Heart left ventricle (tissue), 16 donors: ENCODE measurements at regions not wholly inside any gene's neighbourhood (a gene's known extent, or its start where the extent isn't known, plus 50 kb on each side); places are given as distances from the start of the nearest gene placed in this dataset.

ENCODE experiments used
- ATAC-seq, 4 donors: fragments of 200-7000 bp; cut with Tn5 transposase; one replicate each; pipeline ENCODE4 v1.9.1; 2020 to 2022; ENCODE audit warnings: moderate library complexity in 4 of 4, mild to moderate bottlenecking in 3 of 4, moderate number of reproducible peaks in 1 of 4
- DNase-seq, 5 donors: peaks; one replicate each; pipeline ENCODE4 v3.0.0-alpha.2; 2020
- H3K27ac ChIP-seq, 12 donors: fragments of 200-600 bp; sonication (generic) in 4 of 12; one replicate each; pipeline versions ENCODE4 v1.5.0 to v1.8.0; 2016 to 2022; ENCODE audit warnings: mild to moderate bottlenecking in 2 of 12
- H3K27me3 ChIP-seq, 9 donors: fragments of 200-600 bp; sonication (generic) in 2 of 9; one replicate each; pipeline versions ENCODE4 v1.5.1 to v1.8.0; 2016 to 2022; ENCODE audit warnings: mild to moderate bottlenecking in 3 of 9
- H3K36me3 ChIP-seq, 9 donors: fragments of 200-600 bp; sonication (generic) in 2 of 9; one replicate each; pipeline versions ENCODE4 v1.5.0 to v1.8.0; 2018 to 2022; ENCODE audit warnings: mild to moderate bottlenecking in 2 of 9
- H3K4me1 ChIP-seq, 12 donors: fragments of 200-600 bp; sonication (generic) in 4 of 12; one replicate each; pipeline versions ENCODE4 v1.5.0 to v1.8.0; 2016 to 2022; ENCODE audit warnings: mild to moderate bottlenecking in 3 of 12
- H3K4me3 ChIP-seq, 12 donors: fragments of 200-600 bp; sonication (generic) in 4 of 12; one replicate each; pipeline versions ENCODE4 v1.5.0 to v1.8.0; 2017 to 2022; ENCODE audit warnings: mild to moderate bottlenecking in 9 of 12, moderate library complexity in 4 of 12
- H3K9me3 ChIP-seq, 12 donors: fragments of 200-600 bp; sonication (generic) in 4 of 12; one replicate each; pipeline versions ENCODE4 v1.5.0 to v1.8.0; 2016 to 2022; ENCODE audit warnings: mild to moderate bottlenecking in 1 of 12
- CTCF ChIP-seq, 12 donors: fragments of 200-600 bp; sonication (generic) in 4 of 12; IDR thresholded peaks; one replicate each; pipeline versions ENCODE4 v1.5.0 to v1.8.0; 2018 to 2022; ENCODE audit warnings: antibody characterized with exemption in 12 of 12, mild to moderate bottlenecking in 5 of 12
- POLR2A ChIP-seq, 2 donors: fragments of 450-650 bp; IDR thresholded peaks; one replicate each; pipeline ENCODE4 v1.6.1; 2017; ENCODE audit warnings: antibody characterized with exemption in 2 of 2, mild to moderate bottlenecking in 2 of 2, moderate library complexity in 2 of 2
- WGBS, 4 donors: extraction: QIAGEN DNeasy Blood & Tissue Kit in 2 of 4; methylation state at CpG; one replicate each; pipeline versions ENCODE4 v1.1.5 to v1.1.7; 2013 to 2018; 5-methylcytosine and 5-hydroxymethylcytosine counted together
- intact Hi-C, 10 donors: fragments of 100-400 bp; cut with DNase I; formaldehyde crosslinking; loops; one replicate each; pipeline versions ENCODE4 v1.11.1 to v1.14.2; 2022
- donor health status: ischemic (EF 13 %, LVEDD 7.1; RV severe dilation, severe dysfunction).
- donor health status: healthy with polysubstance abuse.
- donor health status: DM: no; HTN: yes; CAD: no.
- donor health status: DM: no; HTN: no; CAD: no.
- donor health status: ischemic (EF 25% LVEDD 6.9; RV normal size, moderate dysfunction).
- donor health status: ischemic (EF 25% LVEDD 5.7; RV mildly dilated, moderate dysfunction).
- donor health status: healthy.
- donor health status: DM: yes; HTN: yes; CAD: no.
- donor health status: ischemic (EF 35%, LVEDD 5.7; RV mildly dilated, moderate dysfunction).
- donor health status: nonischemic (EF 11% LVEDD 7.7; RV severe dilation, severe dysfunction).
- donor health status: DM: yes; HTN: yes; CAD: no.
- donor health status: PGD.
- donor health status: ischemic (EF 29% LVEDD 5.4; RV normal size, mild dysfunction).
- donor health status: nonischemic (EF 23%, LVEDD 6.1; RV moderate dilation, normal function).

- Histone ChIP-seq H3K4me3 (no peak overlapping the region), H3K27me3 (no peaks in the 10 kb centered on the region), H3K27ac (no peak overlapping the region), H3K4me1 (no peaks in the 10 kb centered on the region), H3K9me3 (peaks cover 0 to 1% (median 0%) of the 10 kb centered on the region in 12 donors), H3K36me3 (no peaks in the 10 kb centered on the region)
- DNase-seq = no peak
- no peak for TF ChIP-seq POLR2A (IDR thresholded peaks at IDR 0.05)
- TF ChIP-seq CTCF (IDR thresholded peaks at IDR 0.05) = no peak
- ATAC-seq = no peak
- intact Hi-C loops = no loop called here
- 69 to 82% (median 77%) methylated on average over 4 of the region's 4 CpGs for WGBS, 4 donors
These were observed 335.0 kb downstream of the DNAH5 start for GRCh38 chr5:13609504-13609903.

DNA sequence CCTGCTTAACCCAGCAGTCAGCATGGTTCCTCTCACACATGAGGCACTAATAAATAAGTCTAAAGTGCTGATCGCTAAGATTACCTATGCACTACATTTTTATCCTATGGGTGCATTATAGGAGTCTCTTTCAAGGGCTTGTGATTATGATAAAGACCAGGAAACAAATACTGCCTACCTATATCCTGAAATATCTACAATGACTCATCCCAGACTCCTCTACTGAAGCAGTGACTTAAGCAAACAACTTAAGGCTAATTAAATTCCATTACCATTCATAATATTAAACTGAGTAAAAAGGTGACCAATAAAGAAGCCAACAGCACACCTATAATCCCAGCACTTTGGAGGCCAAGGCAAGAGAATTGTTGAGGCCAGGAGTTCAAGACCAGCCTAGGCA lies 338.4 kb downstream of the DNAH5 start:
- Histone ChIP-seq H3K36me3 (no peaks in the 10 kb centered on the region), H3K4me3 (no peak overlapping the region), H3K27me3 (no peaks in the 10 kb centered on the region), H3K9me3 (no peaks in the 10 kb centered on the region), H3K27ac (no peak overlapping the region), H3K4me1 (no peaks in the 10 kb centered on the region)
- intact Hi-C loops = no loop called here
- TF ChIP-seq CTCF (IDR thresholded peaks at IDR 0.05) (no peak), POLR2A (IDR thresholded peaks at IDR 0.05) (no peak)
- DNase-seq (no peak), ATAC-seq (no peak)
- 90 to 94% (median 91%) methylated on average over 1 of the region's 1 CpG for WGBS, 4 donors

- WGBS, 4 donors = 68 to 80% (median 78%) methylated on average over 2 of the region's 2 CpGs
- ATAC-seq = no peak
These were observed 343.4 kb downstream of the DNAH5 start for GRCh38 chr5:13601112-13601511.

DNA sequence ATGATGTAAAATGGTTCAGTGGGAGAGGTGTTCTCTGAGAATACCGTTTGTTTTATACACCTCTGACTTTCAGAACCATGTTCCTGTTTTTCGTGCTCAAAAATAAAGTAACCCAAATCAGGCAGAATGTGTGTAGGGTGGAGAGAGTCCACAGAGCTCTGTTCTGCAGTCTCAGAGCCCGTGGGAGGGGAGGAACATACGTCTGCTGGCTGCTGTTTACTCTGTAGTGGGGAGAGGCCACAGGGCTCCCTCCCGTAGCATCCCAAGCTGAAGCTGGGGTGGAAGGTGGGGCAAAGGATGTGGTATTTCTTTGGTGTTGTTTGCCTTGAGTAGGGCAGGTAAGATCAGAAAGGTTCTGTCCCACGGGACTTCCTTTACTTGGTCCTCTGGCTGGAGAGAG lies 348.5 kb downstream of the DNAH5 start:
- WGBS, 4 donors = 39 to 62% (median 40%) methylated on average over 6 of the region's 6 CpGs
- H3K36me3 ChIP-seq = no peaks in the 10 kb centered on the region
- no peaks in the 10 kb centered on the region for H3K27me3 ChIP-seq
- no peak for ATAC-seq
- H3K4me3 ChIP-seq = no peak overlapping the region
- intact Hi-C loops = no loop called here
- TF ChIP-seq POLR2A (IDR thresholded peaks at IDR 0.05) (no peak), CTCF (IDR thresholded peaks at IDR 0.05) (no peak)
- peaks cover 0 to 5% (median 0%) of the 10 kb centered on the region in 12 donors for H3K9me3 ChIP-seq
- DNase-seq = no peak
- H3K4me1 ChIP-seq = no peaks in the 10 kb centered on the region
- H3K27ac ChIP-seq = no peak overlapping the region

More at GRCh38 chr5:13601112-13601511, 343.4 kb downstream of the DNAH5 start:
- H3K27me3 ChIP-seq = no peaks in the 10 kb centered on the region
- H3K36me3 ChIP-seq = no peaks in the 10 kb centered on the region
- DNase-seq = no peak
- no peak overlapping the region for H3K4me3 ChIP-seq
- intact Hi-C loops = no loop called here
- TF ChIP-seq POLR2A (IDR thresholded peaks at IDR 0.05) (no peak), CTCF (IDR thresholded peaks at IDR 0.05) (no peak)
- H3K27ac ChIP-seq = no peak overlapping the region
- H3K4me1 ChIP-seq = no peaks in the 10 kb centered on the region
- peaks cover 0 to 5% (median 0%) of the 10 kb centered on the region in 12 donors for H3K9me3 ChIP-seq
